GM12891 (cell line): ENCODE measurements at regions not wholly inside any gene's neighbourhood (a gene's known extent, or its start where the extent isn't known, plus 50 kb on each side); places are given as distances from the start of the nearest gene placed in this dataset.

Experiments
- DNase-seq: peaks from one replicate; pipeline ENCODE4 v3.0.0; 2011; ENCODE audit warnings: low spot score; ENCODE audit not compliant: insufficient read length
- FAIRE-seq: peaks from 2 replicates; lab custom pipeline; 2011; peaks lifted over from hg19 to GRCh38; lab: Jason Lieb, UNC
- PAX5 ChIP-seq: IDR thresholded peaks from 2 replicates; pipeline ENCODE4 v1.6.1; 2011; ENCODE audit warnings: low read length, moderate library complexity, mild to moderate bottlenecking; ENCODE audit not compliant: insufficient read depth, severe bottlenecking
- POLR2A ChIP-seq: IDR thresholded peaks from 2 replicates; pipeline ENCODE4 v1.6.1; 2011; ENCODE audit warnings: low read depth, low read length, control low read depth
- POLR2AphosphoS5 ChIP-seq: IDR thresholded peaks from 2 replicates; pipeline ENCODE4 v1.6.1; 2011; ENCODE audit warnings: low read depth, low read length, control low read depth
- POU2F2 ChIP-seq: IDR thresholded peaks from 2 replicates; pipeline ENCODE4 v1.6.1; 2011; ENCODE audit warnings: low read depth, mild to moderate bottlenecking, control low read depth, low read length, moderate library complexity
- SPI1 ChIP-seq: IDR thresholded peaks from 2 replicates; pipeline ENCODE4 v1.6.1; 2011; ENCODE audit warnings: low read depth, low read length, control low read depth
- TAF1 ChIP-seq: IDR thresholded peaks from 2 replicates; pipeline ENCODE4 v1.6.1; 2011; ENCODE audit warnings: low read depth, low read length, control low read depth

GRCh38 chr4:128510850-128511249, 223.2 kb upstream of the PGRMC2 start:
- FAIRE-seq, result no peak
- DNase-seq, result no peak
- TF ChIP-seq POLR2A (no peak), POLR2AphosphoS5 (no peak), SPI1 (no peak), POU2F2 (no peak), TAF1 (no peak)

GRCh38 chr4:128502818-128503527, 215.4 kb upstream of the PGRMC2 start:
- no peak for FAIRE-seq
- TF ChIP-seq POLR2AphosphoS5 (no peak), TAF1 (no peak), SPI1 (no peak), POLR2A (no peak), PAX5 (no peak), POU2F2 (no peak)

GRCh38 chr4:128501239-128501638, 213.6 kb upstream of the PGRMC2 start:
- DNase-seq (no peak), FAIRE-seq (no peak)
- TF ChIP-seq TAF1, result no peak
- no peak for TF ChIP-seq POU2F2
- TF ChIP-seq POLR2A, result no peak
- no peak for TF ChIP-seq PAX5
- TF ChIP-seq POLR2AphosphoS5, result no peak
- no peak for TF ChIP-seq SPI1

More at GRCh38 chr4:128502818-128503527, 215.4 kb upstream of the PGRMC2 start:
- DNase-seq, result no peak

- no peak for DNase-seq
- FAIRE-seq, result peak; percentile 20
- no peak for TF ChIP-seq POLR2AphosphoS5
- TF ChIP-seq POLR2A, result no peak
These were observed 200.6 kb upstream of the PGRMC2 start for GRCh38 chr4:128488055-128488705.

GRCh38 chr4:128484896-128485295, 197.3 kb upstream of the PGRMC2 start:
- TF ChIP-seq POLR2AphosphoS5, result no peak
- TF ChIP-seq TAF1, result no peak
- TF ChIP-seq PAX5, result no peak
- TF ChIP-seq POLR2A, result no peak
- no peak for TF ChIP-seq SPI1
- TF ChIP-seq POU2F2, result no peak
- FAIRE-seq, result no peak

GRCh38 chr4:128483816-128484215, 196.2 kb upstream of the PGRMC2 start:
- no peak for DNase-seq
- TF ChIP-seq SPI1 (no peak), POLR2A (no peak), TAF1 (no peak), POU2F2 (no peak), PAX5 (no peak), POLR2AphosphoS5 (no peak)
- no peak for FAIRE-seq

More at GRCh38 chr4:128484896-128485295, 197.3 kb upstream of the PGRMC2 start:
- DNase-seq, result no peak

- FAIRE-seq (no peak), DNase-seq (no peak)
- TF ChIP-seq SPI1, result no peak
- TF ChIP-seq POU2F2, result no peak
- TF ChIP-seq POLR2AphosphoS5, result no peak
These were observed 195.4 kb upstream of the PGRMC2 start for GRCh38 chr4:128483041-128483440.

- TF ChIP-seq POU2F2 (no peak), POLR2A (no peak)
These were observed 194.3 kb upstream of the PGRMC2 start for GRCh38 chr4:128481752-128482480.

GRCh38 chr4:128480945-128481344, 193.3 kb upstream of the PGRMC2 start:
- no peak for DNase-seq
- FAIRE-seq, result no peak
- TF ChIP-seq TAF1, result no peak
- no peak for TF ChIP-seq SPI1
- no peak for TF ChIP-seq POU2F2
- no peak for TF ChIP-seq POLR2AphosphoS5

More at GRCh38 chr4:128481752-128482480, 194.3 kb upstream of the PGRMC2 start:
- DNase-seq, result no peak
- no peak for FAIRE-seq

GRCh38 chr4:128477540-128477939, 189.9 kb upstream of the PGRMC2 start:
- FAIRE-seq, result no peak
- TF ChIP-seq POLR2A, result no peak
- no peak for TF ChIP-seq POLR2AphosphoS5
- TF ChIP-seq POU2F2, result no peak
- no peak for TF ChIP-seq SPI1
- no peak for TF ChIP-seq PAX5
- TF ChIP-seq TAF1, result no peak
- DNase-seq, result no peak
